ENCODE measurements at regions not wholly inside any gene's neighbourhood (a gene's known extent, or its start where the extent isn't known, plus 50 kb on each side); places are given as distances from the start of the nearest gene placed in this dataset.

- WGBS (ENCODE audit: insufficient coverage, low coverage, missing lambda C conversion rate): 10% methylated on average over 2 of the region's 2 CpGs
- ATAC-seq (peak; percentile 78), FAIRE-seq (no peak), DNase-seq (ENCODE audit: extremely low read depth in 1 of 4, low spot score in 3 of 4) (peak in 2 of 4 experiments; percentile 6 to 29)
- in situ Hi-C loops (cut with MboI): no loop called here
- Histone ChIP-seq H3K4me3 (no peak overlapping the region), H4K20me1 (replicated peaks; ENCODE audit: control insufficient read depth, insufficient read depth, low read length) (no peaks in the 10 kb centered on the region), H3K36me3 (ENCODE audit: control insufficient read depth, insufficient read depth, low read length) (no peaks in the 10 kb centered on the region), H3K9ac (ENCODE audit: insufficient read depth in 1 of 2, low read depth in 2 of 2, low read length in 2 of 2) (no peak overlapping the region), H3K27ac (ENCODE audit: extremely low read depth, low read depth, low read length) (no peak overlapping the region), H3K9me3 (replicated peaks; ENCODE audit: control insufficient read depth, insufficient read depth, low read depth, low read length) (no peaks in the 10 kb centered on the region), H3K9me1 (ENCODE audit: control insufficient read depth, insufficient read depth, low read length) (no peaks in the 10 kb centered on the region), H3K4me1 (replicated peaks in 1 of 2; ENCODE audit: control insufficient read depth in 2 of 2, insufficient read depth in 2 of 2, low read length in 2 of 2) (no peaks in the 10 kb centered on the region), H3K79me2 (ENCODE audit: control insufficient read depth, insufficient read depth, low read length) (no peaks in the 10 kb centered on the region), H2AFZ (ENCODE audit: low read depth, low read length) (no peak overlapping the region), H3K4me2 (ENCODE audit: insufficient read depth, low read length) (no peak overlapping the region), H3K27me3 (ENCODE audit: control insufficient read depth in 2 of 2, insufficient read depth in 2 of 2, low read length in 2 of 2) (peaks cover 18 to 21% of the 10 kb centered on the region in 2 experiments; a peak in 4 of 5 replicates)
- no TSS peak for BruUV-seq (replicated peaks)
- intact Hi-C loops (cut with micrococcal nuclease): no loop called here
- TF ChIP-seq TCF3 (CRISPR knock-in tag; IDR thresholded peaks at IDR 0.05) (peak; percentile 57), MYBL2 (IDR thresholded peaks at IDR 0.05; ENCODE audit: low read depth) (no peak), MYBL2 (CRISPR knock-in tag; IDR thresholded peaks at IDR 0.05; ENCODE audit: borderline replicate concordance) (no peak), TAL1 (IDR thresholded peaks at IDR 0.05) (peak; percentile 38; the same call in 1 of the 2 replicates), TCFL5 (CRISPR knock-in tag; conservative IDR thresholded peaks at IDR 0.05) (no peak), CTCF (IDR thresholded peaks at IDR 0.05 in 2 of 3, conservative IDR thresholded peaks at IDR 0.05 in 1 of 3; ENCODE audit: insufficient read depth in 2 of 3, low read depth in 1 of 3, low read length in 3 of 3) (peak; percentile 26 to 53 (median 48); a peak in 5 of 6 replicates), CBFA2T3 (IDR thresholded peaks at IDR 0.05) (peak; percentile 51; the same call in 1 of the 2 replicates), ELK3 (CRISPR knock-in tag; IDR thresholded peaks at IDR 0.05) (no peak)
- CTCF ChIA-PET (ENCODE audit: low intra/inter-chr PET ratio): no interaction called here
- POLR2A ChIA-PET: interaction anchor here (0.6 to 1.1 kb wide), 3 partner anchors 11 to 18 kb away, joined by 3 to 4 read pairs (median 3); no protein-coding TSS in a partner anchor
Measured at GRCh38 chr11:8794677-8795103, 112.1 kb downstream of the RPL27A start.

Measured in K562 (cell line).